ENCODE measurements at regions not wholly inside any gene's neighbourhood (a gene's known extent, or its start where the extent isn't known, plus 50 kb on each side); places are given as distances from the start of the nearest gene placed in this dataset.

DNA sequence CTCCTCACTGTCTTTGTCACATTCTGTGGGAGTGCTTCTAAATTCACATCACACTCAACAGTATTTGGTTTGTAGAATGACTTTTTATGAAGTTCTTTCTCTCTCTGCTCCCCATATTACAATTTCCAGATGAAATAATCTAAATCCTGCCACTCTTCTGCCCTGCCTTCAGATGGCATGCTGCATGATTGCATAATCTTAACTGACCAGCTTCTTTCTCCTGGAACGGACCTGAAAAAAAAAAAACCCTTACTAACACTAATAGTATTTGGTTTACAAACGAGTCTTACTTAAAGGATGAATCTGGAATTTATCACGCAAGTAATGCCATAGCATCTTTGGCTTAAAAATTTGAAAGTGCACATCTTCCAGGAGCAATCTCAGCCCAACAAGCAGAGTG, 272.3 kb downstream of the NAF1 start:
- TF ChIP-seq POLR2A (IDR thresholded peaks at IDR 0.05) (no peak), POLR2AphosphoS5 (IDR thresholded peaks at IDR 0.05) (no peak)
- TF ChIP-seq, protein P1, sequence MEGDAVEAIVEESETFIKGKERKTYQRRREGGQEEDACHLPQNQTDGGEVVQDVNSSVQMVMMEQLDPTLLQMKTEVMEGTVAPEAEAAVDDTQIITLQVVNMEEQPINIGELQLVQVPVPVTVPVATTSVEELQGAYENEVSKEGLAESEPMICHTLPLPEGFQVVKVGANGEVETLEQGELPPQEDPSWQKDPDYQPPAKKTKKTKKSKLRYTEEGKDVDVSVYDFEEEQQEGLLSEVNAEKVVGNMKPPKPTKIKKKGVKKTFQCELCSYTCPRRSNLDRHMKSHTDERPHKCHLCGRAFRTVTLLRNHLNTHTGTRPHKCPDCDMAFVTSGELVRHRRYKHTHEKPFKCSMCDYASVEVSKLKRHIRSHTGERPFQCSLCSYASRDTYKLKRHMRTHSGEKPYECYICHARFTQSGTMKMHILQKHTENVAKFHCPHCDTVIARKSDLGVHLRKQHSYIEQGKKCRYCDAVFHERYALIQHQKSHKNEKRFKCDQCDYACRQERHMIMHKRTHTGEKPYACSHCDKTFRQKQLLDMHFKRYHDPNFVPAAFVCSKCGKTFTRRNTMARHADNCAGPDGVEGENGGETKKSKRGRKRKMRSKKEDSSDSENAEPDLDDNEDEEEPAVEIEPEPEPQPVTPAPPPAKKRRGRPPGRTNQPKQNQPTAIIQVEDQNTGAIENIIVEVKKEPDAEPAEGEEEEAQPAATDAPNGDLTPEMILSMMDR (IDR thresholded peaks at IDR 0.05 in 8 of 11, conservative IDR thresholded peaks at IDR 0.05 in 3 of 11) = no peak
- no peaks in the 10 kb centered on the region for H3K9me3 ChIP-seq
- 64 to 81% (median 74%) methylated on average over 3 of the region's 3 CpGs for WGBS, 5 donors
- no peaks in the 10 kb centered on the region for H3K36me3 ChIP-seq
- H3K4me1 ChIP-seq = no peaks in the 10 kb centered on the region
- H3K27me3 ChIP-seq (replicated peaks in 1 of 7) = no peaks in the 10 kb centered on the region
- intact Hi-C loops (cut with DNase I; ENCODE audit: low total_unique reads) = no loop called here
- no peak for DNase-seq
- no peak overlapping the region for H3K4me3 ChIP-seq
- no peak overlapping the region for H3K27ac ChIP-seq

GRCh38 chr4:162891788-162892707, 274.6 kb downstream of the NAF1 start:
- no peak overlapping the region for H3K27ac ChIP-seq
- WGBS, 5 donors = 46 to 60% (median 50%) methylated on average over 3 of the region's 3 CpGs
- no peak overlapping the region for H3K4me3 ChIP-seq
- no peaks in the 10 kb centered on the region for H3K9me3 ChIP-seq
- DNase-seq = no peak
- no peaks in the 10 kb centered on the region for H3K27me3 ChIP-seq (replicated peaks in 1 of 7)
- H3K4me1 ChIP-seq = no peaks in the 10 kb centered on the region
- no peaks in the 10 kb centered on the region for H3K36me3 ChIP-seq
- intact Hi-C loops (cut with DNase I; ENCODE audit: low total_unique reads) = no loop called here
- TF ChIP-seq POLR2AphosphoS5 (IDR thresholded peaks at IDR 0.05) (no peak), POLR2A (IDR thresholded peaks at IDR 0.05) (no peak)
- TF ChIP-seq, protein P1 (IDR thresholded peaks at IDR 0.05 in 8 of 11, conservative IDR thresholded peaks at IDR 0.05 in 3 of 11) = no peak

DNA sequence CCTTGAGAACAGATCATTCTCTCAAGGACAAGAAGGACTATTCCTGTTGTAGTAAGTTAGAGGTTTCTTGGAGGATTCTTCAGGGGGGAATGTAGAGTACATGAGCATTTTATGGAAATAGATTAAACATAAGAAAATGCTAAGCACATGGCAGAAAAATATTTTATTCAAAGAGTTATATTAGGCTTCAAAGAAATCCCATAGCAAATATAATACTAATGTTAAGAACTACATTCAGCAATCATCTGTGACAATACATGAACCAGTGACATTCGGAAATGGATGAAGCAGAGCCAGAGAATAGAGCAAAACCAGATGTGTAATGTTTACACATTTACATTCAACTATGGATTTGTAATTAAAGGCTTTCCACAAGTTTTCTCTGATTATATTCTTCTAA, 288.6 kb downstream of the NAF1 start:
- intact Hi-C loops (cut with DNase I; ENCODE audit: low total_unique reads) = no loop called here
- TF ChIP-seq, protein P1 (IDR thresholded peaks at IDR 0.05 in 8 of 11, conservative IDR thresholded peaks at IDR 0.05 in 3 of 11) = no peak
- TF ChIP-seq POLR2AphosphoS5 (IDR thresholded peaks at IDR 0.05) (no peak), POLR2A (IDR thresholded peaks at IDR 0.05) (no peak)
- H3K36me3 ChIP-seq = no peaks in the 10 kb centered on the region
- no peaks in the 10 kb centered on the region for H3K9me3 ChIP-seq
- H3K4me3 ChIP-seq = no peak overlapping the region
- WGBS, 5 donors = 71 to 90% (median 89%) methylated on average over 1 of the region's 1 CpG
- no peak overlapping the region for H3K27ac ChIP-seq
- DNase-seq = no peak
- H3K27me3 ChIP-seq (replicated peaks in 1 of 7) = no peaks in the 10 kb centered on the region
- no peaks in the 10 kb centered on the region for H3K4me1 ChIP-seq

- no peaks in the 10 kb centered on the region for H3K4me1 ChIP-seq
- no peak overlapping the region for H3K4me3 ChIP-seq
- TF ChIP-seq, protein P1 (IDR thresholded peaks at IDR 0.05 in 8 of 11, conservative IDR thresholded peaks at IDR 0.05 in 3 of 11) = no peak
- H3K36me3 ChIP-seq = no peaks in the 10 kb centered on the region
- WGBS, 5 donors = 80 to 91% (median 87%) methylated on average over 2 of the region's 2 CpGs
- H3K27ac ChIP-seq = no peak overlapping the region
- intact Hi-C loops (cut with DNase I; ENCODE audit: low total_unique reads) = no loop called here
- no peaks in the 10 kb centered on the region for H3K27me3 ChIP-seq (replicated peaks in 1 of 7)
- H3K9me3 ChIP-seq = peaks cover 0 to 4% (median 0%) of the 10 kb centered on the region in 8 donors
- DNase-seq = no peak
Measured at GRCh38 chr4:162874748-162875147, 291.9 kb downstream of the NAF1 start.

Data from spleen (tissue), 11 donors.